ENCODE measurements at regions not wholly inside any gene's neighbourhood (a gene's known extent, or its start where the extent isn't known, plus 50 kb on each side); places are given as distances from the start of the nearest gene placed in this dataset.

GRCh38 chr12:124077701-124078100 lies 104.7 kb downstream of the ZNF664 start:
- TF ChIP-seq SP1 (IDR thresholded peaks at IDR 0.05) (no peak), FOXM1 (IDR thresholded peaks at IDR 0.05; ENCODE audit: borderline replicate concordance) (no peak), LEF1 (IDR thresholded peaks at IDR 0.05; ENCODE audit: borderline replicate concordance) (no peak), TARDBP (IDR thresholded peaks at IDR 0.05) (no peak), FOXK2 (IDR thresholded peaks at IDR 0.05) (no peak), L3MBTL2 (conservative IDR thresholded peaks at IDR 0.05) (no peak), ZNF384 (IDR thresholded peaks at IDR 0.05) (no peak), ELF4 (IDR thresholded peaks at IDR 0.05) (no peak)

Measured in HEK293T (cell line).